ENCODE measurements at regions not wholly inside any gene's neighbourhood (a gene's known extent, or its start where the extent isn't known, plus 50 kb on each side); places are given as distances from the start of the nearest gene placed in this dataset.

- H3K9me3 ChIP-seq (ENCODE audit: control extremely low read depth in 1 of 3, control insufficient read depth in 2 of 3, insufficient read depth in 1 of 3, low read length in 2 of 3) = peaks cover 0 to 4% (median 0%) of the 10 kb centered on the region in 3 donors
Measured at GRCh38 chr10:57825015-57825414, 442.7 kb downstream of the IPMK start.

DNA sequence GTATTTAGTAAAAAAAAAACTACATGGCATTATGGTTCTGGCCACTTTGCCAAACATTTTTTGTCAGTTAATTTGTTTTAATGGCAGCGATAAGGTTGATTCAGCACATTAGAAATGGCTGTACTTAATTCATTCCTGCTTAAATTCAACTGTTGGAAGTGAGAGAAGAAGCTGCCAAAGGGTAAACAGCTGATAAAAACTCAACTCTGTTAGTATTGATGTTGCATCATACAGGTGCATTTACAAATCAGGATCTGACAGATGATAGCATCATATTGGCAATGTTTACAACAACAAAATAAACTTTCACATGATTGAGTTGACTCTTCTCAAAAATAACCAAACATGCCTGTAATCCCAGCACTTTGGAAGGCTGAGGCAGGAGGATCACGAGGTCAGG, 444.3 kb downstream of the IPMK start:
- H3K4me2 ChIP-seq (replicated peaks; ENCODE audit: low read depth, low read length, poor library complexity, severe bottlenecking) = no peak overlapping the region
- no peaks in the 10 kb centered on the region for H3K36me3 ChIP-seq (replicated peaks in 1 of 2; ENCODE audit: control extremely low read depth in 1 of 2, control insufficient read depth in 1 of 2, extremely low read depth in 1 of 2, insufficient read depth in 2 of 2, low read length in 1 of 2)
- Mint-ChIP-seq H3K27me3 (no peaks in the 10 kb centered on the region), H3K4me1 (no peaks in the 10 kb centered on the region), H3K4me3 (no peak overlapping the region), H3K9me3 (ENCODE audit: insufficient read depth) (no peaks in the 10 kb centered on the region), H3K27ac (no peak overlapping the region)
- intact Hi-C loops (cut with micrococcal nuclease) = no loop called here
- H4K20me1 ChIP-seq (ENCODE audit: control insufficient read depth, insufficient read depth, low read length, poor library complexity, severe bottlenecking) = no peaks in the 10 kb centered on the region
- TF ChIP-seq, protein P1, sequence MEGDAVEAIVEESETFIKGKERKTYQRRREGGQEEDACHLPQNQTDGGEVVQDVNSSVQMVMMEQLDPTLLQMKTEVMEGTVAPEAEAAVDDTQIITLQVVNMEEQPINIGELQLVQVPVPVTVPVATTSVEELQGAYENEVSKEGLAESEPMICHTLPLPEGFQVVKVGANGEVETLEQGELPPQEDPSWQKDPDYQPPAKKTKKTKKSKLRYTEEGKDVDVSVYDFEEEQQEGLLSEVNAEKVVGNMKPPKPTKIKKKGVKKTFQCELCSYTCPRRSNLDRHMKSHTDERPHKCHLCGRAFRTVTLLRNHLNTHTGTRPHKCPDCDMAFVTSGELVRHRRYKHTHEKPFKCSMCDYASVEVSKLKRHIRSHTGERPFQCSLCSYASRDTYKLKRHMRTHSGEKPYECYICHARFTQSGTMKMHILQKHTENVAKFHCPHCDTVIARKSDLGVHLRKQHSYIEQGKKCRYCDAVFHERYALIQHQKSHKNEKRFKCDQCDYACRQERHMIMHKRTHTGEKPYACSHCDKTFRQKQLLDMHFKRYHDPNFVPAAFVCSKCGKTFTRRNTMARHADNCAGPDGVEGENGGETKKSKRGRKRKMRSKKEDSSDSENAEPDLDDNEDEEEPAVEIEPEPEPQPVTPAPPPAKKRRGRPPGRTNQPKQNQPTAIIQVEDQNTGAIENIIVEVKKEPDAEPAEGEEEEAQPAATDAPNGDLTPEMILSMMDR (IDR thresholded peaks at IDR 0.05) = no peak
- TF ChIP-seq EZH2 (IDR thresholded peaks at IDR 0.05; ENCODE audit: borderline replicate concordance, insufficient read depth, low read depth, low read length, poor library complexity, severe bottlenecking) = no peak
- no peak for ATAC-seq (ENCODE audit: low read depth)
- no peak overlapping the region for H3K4me3 ChIP-seq (ENCODE audit: control extremely low read depth in 1 of 5, extremely low read depth in 1 of 5, insufficient read depth in 1 of 5, low read depth in 2 of 5, low read length in 4 of 5)
- H3K79me2 ChIP-seq (ENCODE audit: control insufficient read depth, insufficient read depth, low read length) = no peaks in the 10 kb centered on the region
- H3K9me3 ChIP-seq (ENCODE audit: control extremely low read depth in 1 of 3, control insufficient read depth in 2 of 3, insufficient read depth in 1 of 3, low read length in 2 of 3) = peaks cover 0 to 4% (median 0%) of the 10 kb centered on the region in 3 donors
- no peak overlapping the region for H3K9ac ChIP-seq (ENCODE audit: low read length)
- ChIA-PET POLR2A (no interaction called here), CTCF (no interaction called here)
- H2AFZ ChIP-seq (ENCODE audit: insufficient read depth, low read depth, low read length, poor library complexity, severe bottlenecking) = no peak overlapping the region
- no peaks in the 10 kb centered on the region for H3K4me1 ChIP-seq (ENCODE audit: control insufficient read depth in 2 of 2, insufficient read depth in 2 of 2, low read length in 2 of 2)
- H3K27ac ChIP-seq (ENCODE audit: low read length in 2 of 2) = no peak overlapping the region
- H3K27me3 ChIP-seq (replicated peaks in 1 of 4; ENCODE audit: control extremely low read depth in 1 of 4, control insufficient read depth in 3 of 4, insufficient read depth in 4 of 4, low read length in 3 of 4) = no peaks in the 10 kb centered on the region
- WGBS (ENCODE audit: insufficient coverage) = 60% methylated on average over 1 of the region's 2 CpGs
- DNase-seq = no peak

More at GRCh38 chr10:57825015-57825414, 442.7 kb downstream of the IPMK start:
- Mint-ChIP-seq H3K4me1 (no peaks in the 10 kb centered on the region), H3K27ac (no peak overlapping the region), H3K27me3 (no peaks in the 10 kb centered on the region), H3K4me3 (no peak overlapping the region), H3K9me3 (ENCODE audit: insufficient read depth) (no peaks in the 10 kb centered on the region)
- no peaks in the 10 kb centered on the region for H4K20me1 ChIP-seq (ENCODE audit: control insufficient read depth, insufficient read depth, low read length, poor library complexity, severe bottlenecking)
- no peaks in the 10 kb centered on the region for H3K27me3 ChIP-seq (replicated peaks in 1 of 4; ENCODE audit: control extremely low read depth in 1 of 4, control insufficient read depth in 3 of 4, insufficient read depth in 4 of 4, low read length in 3 of 4)
- H3K4me2 ChIP-seq (replicated peaks; ENCODE audit: low read depth, low read length, poor library complexity, severe bottlenecking) = no peak overlapping the region
- ChIA-PET POLR2A (no interaction called here), CTCF (no interaction called here)
- no peak for DNase-seq
- no peak overlapping the region for H3K4me3 ChIP-seq (ENCODE audit: control extremely low read depth in 1 of 5, extremely low read depth in 1 of 5, insufficient read depth in 1 of 5, low read depth in 2 of 5, low read length in 4 of 5)
- no peak overlapping the region for H2AFZ ChIP-seq (ENCODE audit: insufficient read depth, low read depth, low read length, poor library complexity, severe bottlenecking)
- H3K79me2 ChIP-seq (ENCODE audit: control insufficient read depth, insufficient read depth, low read length) = no peaks in the 10 kb centered on the region
- H3K9ac ChIP-seq (ENCODE audit: low read length) = no peak overlapping the region
- no peaks in the 10 kb centered on the region for H3K36me3 ChIP-seq (replicated peaks in 1 of 2; ENCODE audit: control extremely low read depth in 1 of 2, control insufficient read depth in 1 of 2, extremely low read depth in 1 of 2, insufficient read depth in 2 of 2, low read length in 1 of 2)
- no peak for ATAC-seq (ENCODE audit: low read depth)
- intact Hi-C loops (cut with micrococcal nuclease) = no loop called here
- H3K4me1 ChIP-seq (ENCODE audit: control insufficient read depth in 2 of 2, insufficient read depth in 2 of 2, low read length in 2 of 2) = no peaks in the 10 kb centered on the region
- TF ChIP-seq, protein P1 (IDR thresholded peaks at IDR 0.05) = no peak
- H3K27ac ChIP-seq (ENCODE audit: low read length in 2 of 2) = no peak overlapping the region
